ENCODE measurements at regions not wholly inside any gene's neighbourhood (a gene's known extent, or its start where the extent isn't known, plus 50 kb on each side); places are given as distances from the start of the nearest gene placed in this dataset.

DNA sequence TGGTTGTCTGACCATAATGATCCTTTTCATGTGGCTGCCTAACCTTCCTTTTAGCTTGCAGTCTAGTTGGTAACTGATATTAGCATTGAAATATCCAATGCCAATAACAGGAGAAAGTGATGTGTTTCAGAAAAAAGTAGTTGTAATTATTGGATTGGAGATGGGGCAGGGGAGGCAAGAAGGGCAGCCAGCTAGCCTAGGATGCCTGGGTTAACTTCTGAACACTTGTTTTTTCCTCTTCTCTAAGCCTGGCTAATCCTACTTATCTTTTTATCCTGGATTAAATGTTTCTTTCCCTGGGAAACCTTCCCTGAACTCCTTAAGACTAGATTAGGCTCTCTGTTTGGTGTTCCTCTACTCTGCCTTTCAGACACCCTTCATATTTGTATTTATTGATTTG lies 380.2 kb downstream of the TMEM135 start:
- TF ChIP-seq, protein P1, sequence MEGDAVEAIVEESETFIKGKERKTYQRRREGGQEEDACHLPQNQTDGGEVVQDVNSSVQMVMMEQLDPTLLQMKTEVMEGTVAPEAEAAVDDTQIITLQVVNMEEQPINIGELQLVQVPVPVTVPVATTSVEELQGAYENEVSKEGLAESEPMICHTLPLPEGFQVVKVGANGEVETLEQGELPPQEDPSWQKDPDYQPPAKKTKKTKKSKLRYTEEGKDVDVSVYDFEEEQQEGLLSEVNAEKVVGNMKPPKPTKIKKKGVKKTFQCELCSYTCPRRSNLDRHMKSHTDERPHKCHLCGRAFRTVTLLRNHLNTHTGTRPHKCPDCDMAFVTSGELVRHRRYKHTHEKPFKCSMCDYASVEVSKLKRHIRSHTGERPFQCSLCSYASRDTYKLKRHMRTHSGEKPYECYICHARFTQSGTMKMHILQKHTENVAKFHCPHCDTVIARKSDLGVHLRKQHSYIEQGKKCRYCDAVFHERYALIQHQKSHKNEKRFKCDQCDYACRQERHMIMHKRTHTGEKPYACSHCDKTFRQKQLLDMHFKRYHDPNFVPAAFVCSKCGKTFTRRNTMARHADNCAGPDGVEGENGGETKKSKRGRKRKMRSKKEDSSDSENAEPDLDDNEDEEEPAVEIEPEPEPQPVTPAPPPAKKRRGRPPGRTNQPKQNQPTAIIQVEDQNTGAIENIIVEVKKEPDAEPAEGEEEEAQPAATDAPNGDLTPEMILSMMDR (IDR thresholded peaks at IDR 0.05), result no peak
- no peak for TF ChIP-seq POLR2A (IDR thresholded peaks at IDR 0.05)

All from heart left ventricle (tissue), 13 donors.